ENCODE measurements at regions not wholly inside any gene's neighbourhood (a gene's known extent, or its start where the extent isn't known, plus 50 kb on each side); places are given as distances from the start of the nearest gene placed in this dataset.

DNA sequence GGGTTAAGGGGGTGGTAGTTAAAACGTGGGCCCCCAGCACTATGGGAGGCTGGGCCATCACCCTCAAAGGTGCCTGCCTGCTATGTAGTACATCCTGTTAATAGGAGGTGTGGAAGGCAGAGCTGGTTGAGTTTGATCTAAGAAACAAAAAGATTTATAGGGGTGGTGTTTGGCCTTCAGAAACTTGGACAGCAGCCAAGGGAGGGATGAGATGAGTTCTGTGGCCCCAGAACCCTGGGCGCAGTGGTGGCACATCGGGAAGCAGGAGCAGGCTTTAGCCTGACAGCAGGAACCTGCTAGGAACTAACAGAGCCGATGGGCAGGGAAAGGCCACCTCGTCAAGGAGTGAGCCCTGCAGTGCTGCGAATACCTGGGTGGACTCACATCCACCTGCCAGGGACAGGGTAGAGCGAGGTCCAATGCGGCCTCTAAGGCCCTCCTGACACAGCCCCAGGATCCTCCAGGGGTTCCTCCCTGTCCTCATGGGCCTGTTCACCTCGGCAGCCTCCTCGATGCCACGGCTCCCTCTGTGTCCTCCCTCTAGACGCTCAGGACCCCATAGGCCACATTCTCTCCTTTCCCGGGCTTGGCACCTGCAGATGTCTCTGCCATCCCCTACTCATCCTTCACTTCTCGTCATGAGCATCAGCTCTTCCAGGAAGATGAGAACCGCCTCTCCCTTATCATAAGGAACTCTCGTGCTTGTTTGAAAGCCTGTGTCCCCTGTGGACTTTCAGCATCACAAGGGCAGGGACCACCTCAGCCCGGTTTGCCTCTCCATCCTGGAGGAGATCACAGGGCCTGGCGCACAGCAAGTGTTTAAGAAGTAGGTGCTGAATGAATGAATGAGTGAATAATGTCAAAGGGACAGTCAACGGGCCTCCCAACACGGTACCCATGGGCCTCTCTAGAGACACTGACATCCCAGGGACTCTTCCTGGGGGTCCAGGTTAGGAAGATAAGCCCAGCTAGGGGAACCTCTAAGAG, 103.5 kb upstream of the TNRC6C start:
- no peak for DNase-seq (ENCODE audit: low spot score)

DNA sequence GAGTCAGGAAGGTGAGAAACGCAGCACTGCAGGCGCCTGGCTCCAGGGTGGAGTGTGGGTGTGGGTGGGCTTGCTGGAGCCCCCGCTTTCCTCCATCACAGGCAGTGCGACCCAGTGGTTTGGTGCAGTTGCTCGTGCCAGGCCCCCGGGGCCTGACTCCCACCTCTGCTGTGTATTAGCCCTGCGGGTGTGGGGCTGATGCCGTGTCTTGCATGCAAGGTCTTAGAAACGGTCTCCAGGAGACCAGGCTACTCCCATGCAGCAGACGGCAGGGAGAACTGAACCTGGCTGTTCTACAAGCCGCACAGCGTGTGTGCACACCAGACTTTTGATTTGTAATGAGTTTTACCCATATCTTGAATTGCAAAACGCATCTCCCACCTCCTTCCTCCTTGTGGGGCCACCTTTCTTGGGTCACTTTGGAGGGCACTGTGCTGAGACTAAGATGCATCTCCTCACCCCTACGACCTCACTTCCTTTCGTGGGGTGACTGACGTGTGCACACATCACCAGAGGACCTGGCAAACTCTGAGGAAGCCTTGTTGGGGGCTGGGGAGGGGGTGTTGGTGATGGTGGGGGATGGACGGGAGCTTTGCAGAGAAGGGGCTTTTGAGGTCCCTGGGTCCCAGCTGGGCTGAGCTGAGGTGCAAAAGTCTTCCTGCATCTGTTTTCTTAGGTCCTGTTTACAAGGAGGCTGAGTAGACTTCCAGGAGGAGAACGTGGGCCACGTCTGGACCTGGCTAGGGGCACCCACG, 101.8 kb upstream of the TNRC6C start:
- DNase-seq (ENCODE audit: low spot score), result no peak

DNA sequence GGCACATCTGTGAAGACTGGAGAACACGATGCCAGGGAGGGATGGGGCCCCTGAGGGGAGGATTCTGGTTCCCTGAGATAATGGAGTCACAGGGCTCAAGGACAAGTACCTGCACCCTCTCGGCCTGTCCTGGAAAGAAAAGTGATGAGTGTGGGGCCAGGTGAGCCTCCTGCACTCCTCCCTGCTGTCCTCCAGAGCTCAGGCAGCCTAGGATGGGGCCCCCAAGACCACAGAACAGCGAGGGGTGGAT, 101.3 kb upstream of the TNRC6C start:
- no peak for DNase-seq (ENCODE audit: low spot score)

DNA sequence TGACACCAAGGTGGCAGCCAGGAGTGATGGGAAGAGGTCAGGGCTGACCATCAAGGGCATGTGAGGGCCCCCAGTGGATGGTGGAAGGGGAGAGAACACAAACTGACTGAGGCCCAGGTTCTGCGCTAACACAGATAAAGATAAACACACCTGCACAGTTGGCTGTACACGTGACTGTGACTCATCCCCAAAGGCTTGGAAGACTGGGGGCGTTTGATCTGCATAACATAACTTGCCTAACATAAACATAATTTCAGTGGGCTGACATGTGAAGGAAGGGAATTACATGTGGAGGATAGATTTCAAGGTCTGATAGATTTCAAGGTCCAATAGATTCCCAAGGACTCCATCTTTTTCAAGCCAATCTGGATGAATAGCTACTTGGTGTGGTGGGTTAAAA, 100.9 kb upstream of the TNRC6C start:
- peak; percentile 81 for DNase-seq (ENCODE audit: low spot score)

DNA sequence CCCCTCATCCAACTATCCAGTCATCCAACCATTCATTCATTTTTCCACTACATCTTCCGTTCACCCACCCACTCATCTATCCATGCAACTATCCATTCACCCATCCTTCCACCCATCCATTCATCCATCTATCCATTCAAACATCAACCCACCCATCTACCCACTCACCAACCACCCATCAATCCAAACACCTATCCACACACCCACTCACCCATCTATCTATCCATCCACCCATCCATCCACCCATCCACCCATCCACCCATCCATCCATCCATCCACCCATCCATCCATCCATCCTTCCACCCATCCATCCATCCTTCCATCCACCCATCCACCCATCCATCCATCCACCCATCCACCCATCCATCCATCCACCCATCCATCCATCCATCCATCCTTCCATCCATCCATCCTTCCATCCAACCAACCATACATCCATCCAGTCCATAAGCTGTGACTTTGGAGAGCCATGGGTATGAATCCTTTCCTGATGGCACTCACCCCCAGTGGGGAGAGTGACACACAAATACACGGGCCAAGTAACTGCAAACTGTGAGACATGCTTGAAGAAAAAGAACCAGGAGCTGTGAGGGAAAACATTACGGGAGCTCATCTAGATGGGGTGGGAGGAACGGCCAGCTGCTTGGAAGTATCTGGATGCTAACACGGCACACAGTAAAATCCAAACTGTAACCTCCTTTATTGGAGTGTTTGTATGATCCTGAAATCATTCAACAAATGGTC, 100.0 kb upstream of the TNRC6C start:
- DNase-seq (ENCODE audit: low spot score), result no peak

DNA sequence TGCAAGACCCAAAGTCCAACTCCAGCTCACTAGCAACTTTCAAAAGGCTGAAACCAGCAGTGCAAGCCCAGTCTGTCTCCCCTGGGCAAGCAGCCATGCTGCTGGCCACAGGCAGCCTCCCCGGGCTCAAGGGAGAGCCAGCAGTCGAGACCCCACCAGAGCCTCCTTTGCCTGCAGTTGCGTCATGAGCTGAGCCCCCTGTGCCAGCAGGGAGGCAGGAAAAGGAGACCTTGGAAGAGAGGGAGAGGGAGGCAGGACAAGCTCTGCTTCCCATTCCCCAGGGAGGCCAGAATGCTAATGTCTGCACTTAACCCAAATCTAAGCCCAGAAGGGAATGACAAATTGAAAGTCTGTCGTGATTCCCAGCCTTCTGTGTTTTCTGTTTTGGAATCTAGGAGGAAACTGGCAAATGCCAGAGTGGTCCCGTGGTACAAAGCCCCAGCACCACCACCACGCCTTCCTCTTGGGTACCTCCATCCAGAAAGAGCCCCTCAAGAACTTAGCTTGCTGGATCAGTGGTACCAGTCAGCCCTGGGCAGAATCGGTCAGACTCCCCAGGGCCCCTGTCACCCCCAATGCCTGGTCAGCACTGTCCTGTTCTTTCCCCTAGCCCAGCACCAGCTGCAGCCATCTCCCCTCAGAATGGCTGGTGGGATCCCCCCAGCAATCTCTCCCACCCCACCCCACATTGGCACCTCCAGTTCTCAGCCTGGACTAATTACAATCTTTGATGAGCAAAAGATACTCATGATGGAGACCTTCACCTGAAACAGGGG, 99.3 kb upstream of the TNRC6C start:
- DNase-seq (ENCODE audit: low spot score), result no peak

DNA sequence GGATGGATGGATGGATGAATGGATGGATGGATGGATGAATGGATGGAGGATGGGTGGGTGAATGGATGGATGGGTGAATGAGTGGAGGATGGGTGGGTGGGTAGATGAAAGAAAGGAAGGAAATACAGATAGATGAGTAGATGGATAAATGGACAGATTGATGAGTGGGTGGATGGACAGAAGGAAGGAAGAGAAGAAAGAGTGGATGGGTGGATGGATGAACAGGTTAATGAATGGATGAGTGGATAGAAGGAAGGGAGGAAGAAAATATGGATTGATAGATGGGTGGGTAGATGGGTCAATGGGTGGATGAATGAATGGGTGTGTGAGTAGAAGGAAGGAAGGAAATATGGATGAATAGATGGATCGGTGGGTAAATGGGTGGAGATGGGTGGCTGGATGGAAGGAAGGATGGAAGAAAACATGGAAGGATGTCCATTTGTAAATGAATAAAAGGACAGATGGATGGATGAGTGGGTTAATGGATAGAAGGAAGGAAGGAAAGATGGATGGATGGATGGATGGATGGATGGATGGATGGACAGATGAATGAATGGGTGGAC, 97.3 kb upstream of the TNRC6C start:
- no peak for DNase-seq (ENCODE audit: low spot score)

DNA sequence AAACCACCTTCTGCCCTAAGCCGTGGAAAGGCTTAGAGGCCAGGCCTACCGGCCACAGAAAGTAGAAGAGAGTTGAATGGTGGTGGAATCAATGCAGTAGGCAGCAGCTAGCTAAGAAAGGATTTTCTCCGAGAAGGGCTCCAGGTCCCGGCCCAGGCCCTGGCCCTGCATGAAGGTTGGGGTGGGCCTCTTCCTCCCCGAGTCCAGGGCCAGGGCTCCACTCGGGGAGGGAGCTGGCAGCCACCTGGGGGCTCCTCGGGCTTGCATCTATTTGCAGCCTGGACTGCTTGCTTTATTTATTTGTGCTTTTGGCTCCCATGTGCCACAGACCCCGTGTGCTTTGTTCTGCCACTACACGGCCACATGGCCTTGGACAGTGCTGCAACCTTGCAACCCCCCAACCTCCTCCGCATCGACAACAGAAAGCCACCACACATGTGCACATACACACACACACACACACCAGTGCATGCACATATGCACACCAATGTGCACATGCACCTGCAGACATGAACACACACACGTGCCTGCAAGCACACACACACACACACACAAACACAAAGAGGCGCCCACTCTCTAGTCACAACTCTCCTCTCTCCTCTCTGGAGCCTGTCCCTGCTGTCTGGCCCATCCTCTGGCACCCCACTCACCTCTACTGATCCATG, 96.4 kb upstream of the TNRC6C start:
- DNase-seq (ENCODE audit: low spot score), result no peak

DNA sequence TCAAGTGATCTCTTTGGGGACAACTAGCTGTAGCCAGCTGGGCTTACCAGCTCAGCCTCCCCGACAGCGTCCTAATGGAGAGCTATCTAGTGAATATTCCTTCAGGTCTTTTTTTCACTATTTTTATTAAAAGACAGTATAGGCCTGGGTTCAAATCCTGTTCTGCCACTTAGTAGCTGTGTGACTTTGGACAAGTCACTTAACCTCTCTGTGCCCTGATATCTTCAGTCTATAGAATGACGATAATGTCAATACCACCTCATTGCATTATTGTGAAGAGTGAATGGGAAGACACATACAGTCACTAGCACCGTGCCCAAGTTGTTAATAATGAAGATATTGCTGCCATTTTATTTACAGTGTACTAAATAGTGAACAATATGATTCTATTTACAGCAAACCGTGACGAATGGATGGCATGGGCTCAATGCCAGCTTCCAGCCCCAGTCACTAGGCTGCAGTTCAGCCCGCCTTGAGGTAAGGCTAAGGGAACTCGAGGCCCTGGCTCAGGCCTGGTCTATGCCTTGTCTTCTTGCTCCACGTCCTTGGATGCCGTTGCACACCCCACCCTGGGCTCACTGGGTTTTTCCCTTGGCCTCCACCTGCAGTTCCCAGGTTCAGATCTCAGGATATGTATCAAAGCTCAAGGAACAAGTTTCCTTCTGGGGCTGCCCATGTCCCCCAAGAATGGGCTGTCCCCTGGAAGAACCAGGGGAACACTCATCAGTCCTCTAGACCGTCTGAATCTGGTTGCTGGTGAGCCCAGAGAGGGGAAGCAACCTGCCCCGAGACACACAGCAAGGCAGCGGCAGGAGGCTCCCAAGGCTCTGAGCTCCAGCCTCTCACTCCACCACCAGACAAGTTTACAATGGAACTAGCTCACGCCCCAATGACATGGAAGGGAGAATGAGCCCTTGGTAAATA, 95.4 kb upstream of the TNRC6C start:
- DNase-seq (ENCODE audit: low spot score), result no peak

DNA sequence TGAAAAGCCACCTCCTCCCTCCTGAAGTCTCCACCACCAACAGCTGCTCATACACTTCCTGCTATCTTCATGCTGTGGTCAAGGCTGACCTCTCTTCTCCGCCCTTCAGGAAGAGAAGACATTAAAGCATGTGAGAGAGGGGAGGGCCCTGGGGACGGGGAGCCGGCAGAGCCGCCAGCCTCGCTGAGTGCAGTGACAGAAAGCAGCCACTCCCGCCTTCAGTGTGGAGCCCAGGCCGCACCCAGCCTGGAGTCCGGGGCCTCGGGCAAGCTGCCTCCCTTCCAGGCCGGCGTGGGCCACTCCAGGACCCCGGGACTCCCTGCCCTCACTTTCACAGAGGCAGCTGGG, 94.7 kb upstream of the TNRC6C start:
- peak; percentile 89 for DNase-seq (ENCODE audit: low spot score)

DNA sequence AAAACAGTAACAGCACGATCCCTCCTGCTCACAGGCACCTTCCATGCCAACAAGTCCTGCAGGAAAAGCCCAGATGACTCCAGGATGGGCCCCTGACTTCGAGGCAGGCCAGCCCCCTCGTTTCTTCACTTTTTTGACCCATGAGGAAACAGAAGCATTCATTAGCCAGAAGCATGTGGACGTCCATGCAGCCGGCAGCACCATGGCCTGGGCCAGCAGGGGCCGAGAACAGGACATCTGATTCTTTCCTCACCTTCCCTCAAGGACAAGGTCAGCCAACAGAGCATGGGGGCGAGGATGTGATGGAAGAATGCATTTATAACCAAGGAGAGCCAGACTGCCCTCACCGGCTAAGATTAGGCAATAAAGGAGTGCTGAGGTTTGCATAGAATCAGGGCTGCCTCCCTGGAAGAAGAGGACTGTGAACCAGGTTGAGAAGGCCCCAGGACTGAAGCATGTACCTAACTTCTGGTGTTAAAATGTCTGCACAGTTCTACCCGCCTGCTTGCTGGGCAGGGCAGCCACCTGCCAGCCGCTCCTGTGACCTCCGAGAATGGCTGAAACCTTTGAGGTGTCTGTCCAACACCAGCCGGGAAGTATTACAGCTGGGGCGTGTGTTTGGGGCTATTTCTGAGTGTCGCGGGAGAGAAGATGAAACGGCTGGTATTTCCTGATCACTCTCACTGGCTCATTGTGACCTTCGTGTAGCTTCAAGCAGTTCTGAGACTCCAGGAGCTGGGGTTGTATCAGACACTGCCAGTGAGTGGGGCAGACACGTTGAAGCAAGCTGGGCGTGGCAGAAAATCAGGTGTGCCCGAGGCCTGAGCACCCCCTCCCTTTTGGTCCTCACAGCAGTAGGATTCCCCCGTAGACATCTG, 94.0 kb upstream of the TNRC6C start:
- DNase-seq (ENCODE audit: low spot score), result no peak

DNA sequence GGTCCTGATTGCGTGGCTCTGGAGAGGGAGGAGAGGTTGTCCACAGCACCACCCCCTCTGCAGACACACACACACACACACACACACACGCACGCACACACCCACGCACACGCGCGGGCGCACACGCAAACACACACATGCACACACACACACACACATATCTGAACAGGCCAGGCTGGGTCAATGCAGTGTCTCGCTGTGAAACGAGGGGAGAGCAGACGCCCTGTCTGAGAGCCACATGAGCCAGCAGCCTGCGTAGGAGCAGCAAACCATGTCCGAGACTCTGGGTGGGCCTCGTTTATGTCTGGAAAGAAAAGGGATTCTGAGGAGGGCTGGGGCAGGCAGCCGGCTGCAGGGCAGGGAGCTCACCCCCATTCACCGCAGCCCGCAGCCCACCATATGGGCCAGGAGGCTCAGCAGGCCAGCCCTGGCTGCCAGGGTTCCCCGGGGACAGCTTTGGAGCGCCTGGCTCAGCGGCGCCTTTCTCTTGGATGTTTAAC, 93.3 kb upstream of the TNRC6C start:
- DNase-seq (ENCODE audit: low spot score), result no peak

DNA sequence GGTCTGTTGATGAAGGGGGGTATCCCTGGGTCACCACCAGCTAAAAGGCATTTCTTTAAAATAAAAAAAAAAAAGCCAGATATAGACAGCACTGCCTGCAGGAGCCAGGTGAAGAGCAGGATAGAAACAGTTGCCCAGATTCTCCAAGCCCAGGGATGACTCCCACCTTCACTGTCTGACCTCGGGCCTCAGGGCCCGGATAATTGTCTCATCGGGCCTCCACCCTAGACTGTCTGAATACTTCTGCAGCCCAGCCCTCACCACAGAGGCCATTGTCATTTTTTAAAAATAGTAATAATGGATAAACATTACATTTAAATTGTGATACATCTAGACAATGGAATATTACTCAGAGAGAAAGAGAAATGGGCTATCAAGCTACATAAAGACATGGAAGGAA, 92.8 kb upstream of the TNRC6C start:
- DNase-seq (ENCODE audit: low spot score), result no peak

DNA sequence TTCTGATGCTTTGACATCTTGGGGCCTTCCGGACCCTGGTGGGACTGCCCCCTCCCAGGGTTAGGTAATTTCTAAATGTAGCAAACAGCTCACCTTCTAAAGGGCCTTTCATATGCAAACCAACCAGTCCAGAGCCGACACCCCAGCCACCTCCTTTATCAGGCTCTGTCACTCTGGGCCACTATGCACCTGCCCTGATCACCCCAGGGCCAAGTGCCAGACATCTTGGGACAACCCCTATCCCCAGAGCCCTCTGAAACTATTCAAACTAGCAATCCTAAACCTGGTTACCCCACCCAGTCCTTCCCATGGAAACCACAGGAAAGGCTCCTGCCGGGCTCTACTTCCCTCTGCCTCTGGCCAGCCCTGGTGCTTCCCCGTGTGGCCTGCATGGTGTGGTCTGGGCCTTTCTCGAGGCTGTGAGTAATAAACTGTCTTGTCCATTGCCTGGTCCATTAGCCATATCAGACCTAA, 91.2 kb upstream of the TNRC6C start:
- no peak for DNase-seq (ENCODE audit: low spot score)

DNA sequence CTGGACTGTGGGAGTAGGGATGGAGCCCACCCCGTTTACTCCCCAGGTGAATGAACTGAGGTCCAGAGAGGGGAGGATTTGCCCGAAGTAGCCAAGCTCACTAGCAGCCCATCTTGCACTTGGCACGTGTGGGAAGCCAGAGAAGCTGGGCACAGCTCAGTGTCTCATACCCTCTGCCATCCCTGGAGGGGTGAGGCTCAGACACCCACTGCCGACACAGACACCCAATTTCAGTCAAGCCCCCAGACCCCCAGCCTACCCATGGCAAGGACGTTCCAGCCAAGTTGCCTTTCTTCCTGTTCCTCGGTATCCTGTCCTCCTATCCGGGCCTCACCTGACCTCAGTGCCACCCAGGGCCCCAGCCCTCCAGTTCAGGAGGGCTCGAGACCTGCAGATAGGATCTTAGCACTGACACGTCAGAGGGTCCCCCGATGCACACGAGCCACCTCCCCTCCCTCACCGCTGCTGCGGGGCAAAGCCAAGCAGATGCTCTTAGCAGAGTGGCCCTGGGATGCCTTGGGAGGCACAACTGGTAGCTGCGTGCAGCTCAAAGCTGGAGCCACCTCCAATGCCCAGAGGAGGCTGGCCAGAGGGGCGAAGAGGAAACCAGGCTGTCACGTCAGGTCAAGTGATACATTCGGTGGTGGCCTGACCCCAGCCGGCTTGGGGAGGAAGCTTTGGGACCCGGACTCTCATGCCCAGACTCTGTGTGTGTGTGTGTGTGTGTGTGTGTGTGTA, 90.4 kb upstream of the TNRC6C start:
- no peak for DNase-seq (ENCODE audit: low spot score)

DNA sequence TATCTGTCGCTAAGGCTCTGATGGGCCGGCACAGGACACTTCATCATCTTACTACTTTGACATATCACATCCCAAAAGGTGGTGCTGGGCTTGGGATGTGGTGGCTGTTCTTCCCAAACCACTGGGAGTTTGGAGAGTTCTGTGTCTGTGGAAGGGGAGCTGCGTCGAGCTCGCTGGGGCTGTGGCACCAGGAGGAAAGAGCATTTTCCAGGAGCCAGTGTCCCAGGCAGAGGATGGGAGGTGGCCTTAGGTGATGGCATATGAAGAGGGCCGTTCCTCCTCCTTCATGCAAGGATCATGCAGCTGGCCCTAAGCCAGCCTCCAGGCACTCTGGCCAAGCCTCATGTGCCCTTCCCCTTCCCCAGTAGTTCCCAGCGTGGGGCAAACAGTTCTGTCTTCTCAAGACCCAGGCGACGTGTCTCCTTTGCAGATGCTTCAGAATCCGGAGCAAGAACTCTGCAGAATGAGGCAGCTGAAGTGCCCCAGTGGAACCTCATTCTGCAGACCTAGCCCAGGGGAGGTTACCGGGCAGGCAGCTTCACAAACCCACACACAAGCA, 89.4 kb upstream of the TNRC6C start:
- no peak for DNase-seq (ENCODE audit: low spot score)

DNA sequence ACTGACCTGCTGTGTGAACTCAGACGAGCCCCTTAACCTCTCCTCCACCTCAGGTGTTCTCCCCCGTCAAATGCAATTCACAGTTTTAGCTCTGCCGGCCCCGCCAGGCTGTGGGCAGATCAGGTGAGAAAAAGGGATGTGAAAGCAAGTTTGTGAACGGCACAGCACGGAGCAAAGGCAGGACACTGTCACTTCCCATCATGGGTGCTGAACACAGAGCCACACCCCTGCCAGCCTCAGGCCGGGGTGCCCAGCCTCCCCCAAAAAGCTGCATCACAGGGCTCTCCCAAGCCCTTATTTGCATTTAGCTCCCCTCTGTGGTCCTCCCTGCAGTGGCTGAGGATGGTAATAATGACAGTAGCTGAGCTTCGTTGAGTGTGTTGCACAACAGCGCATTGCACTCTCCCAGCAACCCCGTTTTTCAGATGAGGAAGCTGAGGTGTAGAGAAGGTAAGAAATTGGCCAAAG, 88.8 kb upstream of the TNRC6C start:
- DNase-seq (ENCODE audit: low spot score), result no peak

DNA sequence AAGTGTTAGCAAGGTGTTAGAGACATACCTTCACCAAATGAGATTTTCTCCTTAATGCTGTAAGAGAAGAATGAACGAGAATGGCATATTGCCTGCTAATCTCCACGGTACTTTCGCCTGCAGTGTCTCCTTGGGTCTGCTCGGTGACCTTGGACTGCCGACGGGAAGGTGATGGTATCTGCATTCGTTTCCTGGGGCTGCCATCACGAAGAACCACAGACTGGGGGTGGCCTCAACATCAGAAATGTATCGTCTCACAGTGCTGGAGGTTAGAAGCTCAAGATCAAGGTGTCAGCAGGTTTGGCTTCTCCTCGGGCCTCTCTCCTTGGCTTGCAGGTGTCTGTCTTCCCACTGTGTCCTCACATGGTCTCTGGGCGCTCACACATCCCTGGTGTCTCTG, 86.3 kb upstream of the TNRC6C start:
- no peak for DNase-seq (ENCODE audit: low spot score)

All from SW480 (cell line).